Left forelimb (tissue), 1 donor: ENCODE measurements at regions not wholly inside any gene's neighbourhood (a gene's known extent, or its start where the extent isn't known, plus 50 kb on each side); places are given as distances from the start of the nearest gene placed in this dataset.

Source experiments
- DNase-seq: peaks from one replicate; pipeline ENCODE4 v3.0.0-alpha.2; 2018; ENCODE audit warnings: low spot score

DNA sequence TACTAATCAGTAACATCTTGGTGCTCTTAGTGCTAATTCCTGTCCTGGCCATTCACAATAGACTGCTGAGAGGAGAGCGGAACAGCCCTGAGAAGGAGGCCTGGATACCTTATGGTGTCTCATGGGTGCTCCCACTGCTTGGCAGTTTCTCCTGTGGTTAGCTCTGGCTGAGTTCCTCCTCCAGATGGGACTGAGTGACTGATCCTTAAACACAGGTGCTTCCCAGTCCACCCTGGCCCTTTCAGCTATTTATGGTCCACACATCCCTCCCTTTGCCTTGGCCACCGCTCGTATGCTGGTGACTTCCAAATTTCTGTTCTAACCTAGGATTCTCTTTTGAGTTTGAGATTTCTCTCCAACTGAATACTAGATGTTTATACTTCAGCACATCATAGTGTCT, 157.0 kb upstream of the CACNA1E start:
- peak; percentile 50 for DNase-seq

- no peak for DNase-seq
These were observed 155.5 kb upstream of the CACNA1E start for GRCh38 chr1:181327796-181328195.

GRCh38 chr1:181334724-181335123, 148.6 kb upstream of the CACNA1E start:
- no peak for DNase-seq

DNA sequence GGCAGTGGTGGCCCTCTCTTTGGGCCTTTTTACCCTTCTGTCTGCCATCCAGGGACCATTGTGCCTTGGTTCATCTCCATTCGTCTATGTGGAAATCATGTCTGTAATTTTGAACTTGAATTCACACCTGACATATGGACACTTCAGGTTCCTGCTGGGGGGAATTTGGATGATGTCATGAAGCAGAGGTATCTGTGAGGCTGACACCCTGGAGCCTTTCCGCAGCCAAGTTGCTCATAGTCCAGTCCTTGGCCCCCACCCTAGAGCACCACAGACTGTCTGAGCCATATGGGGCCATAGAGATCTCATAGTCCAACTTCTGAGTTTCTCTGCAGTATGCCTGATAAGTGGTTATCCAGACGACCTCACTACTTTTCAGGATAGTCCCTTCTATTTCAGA, 147.7 kb upstream of the CACNA1E start:
- peak; percentile 8 for DNase-seq

- peak; percentile 23 for DNase-seq
These were observed 142.2 kb upstream of the CACNA1E start for GRCh38 chr1:181341026-181341632.

GRCh38 chr1:181344091-181344490, 139.2 kb upstream of the CACNA1E start:
- peak; percentile 15 for DNase-seq

GRCh38 chr1:181345146-181345545, 138.2 kb upstream of the CACNA1E start:
- peak; percentile 12 for DNase-seq

DNA sequence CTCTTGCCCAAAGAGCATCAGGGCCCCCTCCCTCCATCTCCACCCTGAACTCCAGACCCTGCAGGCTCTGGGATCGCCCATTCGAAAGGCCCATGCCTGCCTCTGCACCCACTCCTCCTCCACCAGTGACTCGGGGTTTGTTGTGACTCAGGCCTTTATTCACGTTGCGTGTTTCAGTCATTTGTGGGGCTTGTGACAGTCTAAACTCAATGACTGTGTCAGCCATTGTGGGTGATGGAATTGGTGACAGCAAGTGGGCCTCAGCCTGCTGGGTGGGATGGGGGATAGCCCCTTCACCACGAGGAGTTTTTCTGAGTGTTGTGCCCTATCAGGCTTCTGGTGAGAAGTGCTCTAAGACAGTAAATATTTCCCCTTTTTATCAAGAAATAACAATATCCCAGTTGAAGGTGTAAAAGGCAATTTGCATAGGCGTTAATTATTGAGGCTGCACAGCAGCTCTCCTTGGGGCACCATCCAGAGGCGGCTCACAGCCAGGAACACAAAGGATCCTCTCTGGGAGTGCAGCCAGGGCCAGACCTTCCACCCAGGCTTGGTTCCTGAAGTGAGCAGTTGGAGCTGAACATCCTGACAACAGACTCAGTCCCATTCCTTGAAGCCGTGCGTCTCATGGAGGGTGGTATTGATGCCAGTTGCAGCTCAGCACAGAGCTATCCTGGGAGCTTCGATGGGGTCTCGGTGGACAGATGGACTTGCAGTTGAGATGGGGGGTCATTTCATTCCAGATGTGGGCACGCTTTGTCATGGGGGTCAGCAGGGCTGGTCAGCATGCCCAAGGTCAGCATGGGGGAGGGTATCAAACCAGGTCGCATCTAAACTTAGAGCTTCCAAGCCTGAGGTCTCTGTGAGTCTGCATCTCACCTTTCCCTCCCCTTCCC, 135.6 kb upstream of the CACNA1E start:
- peak; percentile 52 for DNase-seq

DNA sequence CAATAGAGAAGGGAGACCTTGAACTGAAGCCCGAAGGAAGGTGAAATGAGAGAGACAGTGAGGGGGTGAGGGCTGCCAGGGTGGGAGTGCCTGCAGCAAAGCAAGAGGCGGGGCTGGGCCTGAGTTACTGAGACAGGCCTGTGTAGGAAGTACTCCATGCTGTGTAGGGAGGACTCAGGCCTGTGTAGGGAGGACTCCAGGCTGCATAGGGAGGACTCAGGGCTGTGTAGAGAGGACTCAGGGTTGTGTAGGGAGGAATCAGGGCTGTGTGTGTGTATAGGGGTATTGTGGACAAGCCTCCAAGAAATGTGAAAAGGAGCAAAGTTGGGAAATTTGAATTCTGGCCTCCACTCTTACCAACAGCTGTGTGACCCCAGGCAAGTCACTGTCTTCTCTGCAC, 133.8 kb upstream of the CACNA1E start:
- peak; percentile 18 for DNase-seq

DNA sequence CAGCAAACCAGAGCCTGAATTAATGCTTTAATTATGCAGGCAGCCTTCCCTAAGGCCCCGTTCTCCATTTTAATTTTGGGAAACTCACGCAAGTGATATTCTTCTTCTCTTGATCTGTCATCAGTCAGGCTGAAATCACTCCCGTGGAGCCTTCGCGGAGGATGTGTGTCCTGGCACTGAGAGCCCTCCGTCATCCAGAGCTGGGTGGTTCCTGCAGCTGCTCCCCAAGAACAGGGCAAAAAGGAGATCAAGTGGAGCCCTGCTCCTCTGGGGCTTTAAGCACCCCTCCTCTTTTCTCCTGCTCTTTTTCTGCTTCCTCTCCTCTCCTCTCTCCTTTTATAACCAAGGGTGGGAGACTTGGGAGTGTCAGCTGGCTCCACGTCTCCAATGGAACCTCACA, 133.2 kb upstream of the CACNA1E start:
- peak; percentile 37 for DNase-seq

- peak; percentile 6 for DNase-seq
These were observed 131.6 kb upstream of the CACNA1E start for GRCh38 chr1:181351740-181352139.

DNA sequence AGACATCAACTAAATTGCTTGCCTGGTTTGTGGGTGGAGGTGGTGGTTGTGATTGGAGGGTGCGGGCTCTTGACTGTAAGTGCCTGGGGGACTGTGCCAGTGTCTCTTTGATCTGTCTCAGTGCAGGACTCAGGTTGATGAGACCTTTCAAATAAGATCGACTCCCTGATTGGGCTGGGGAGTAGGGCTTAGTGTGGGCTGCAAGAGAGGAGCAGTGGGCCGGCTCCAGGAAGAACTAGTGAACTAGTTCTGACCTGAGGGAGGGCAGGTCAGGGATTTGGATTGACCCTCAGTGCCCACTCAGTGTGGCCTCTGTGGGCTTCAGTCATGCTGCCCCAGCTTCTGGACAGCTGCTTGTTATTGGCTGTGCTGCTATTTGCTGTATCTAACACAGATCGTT, 130.6 kb upstream of the CACNA1E start:
- peak; percentile 9 for DNase-seq

DNA sequence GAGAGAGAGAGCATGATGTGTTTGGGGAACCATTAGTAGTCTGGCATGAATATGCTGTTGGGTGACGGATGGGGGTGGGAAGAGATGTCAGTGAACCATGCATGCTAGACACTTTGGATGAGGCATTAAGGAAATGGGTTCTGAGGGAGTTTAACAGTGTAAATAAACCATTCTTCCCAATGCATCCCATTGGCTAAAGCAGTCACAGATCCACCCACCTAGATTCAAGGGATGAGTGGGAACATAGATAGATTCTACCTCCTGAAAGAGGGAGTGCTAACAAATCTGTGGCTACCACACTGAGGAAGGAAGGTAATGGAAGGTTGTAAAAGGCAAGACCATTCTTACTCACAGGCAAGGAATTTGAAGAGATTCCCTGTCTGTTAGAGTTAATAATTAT, 129.8 kb upstream of the CACNA1E start:
- DNase-seq: no peak

DNA sequence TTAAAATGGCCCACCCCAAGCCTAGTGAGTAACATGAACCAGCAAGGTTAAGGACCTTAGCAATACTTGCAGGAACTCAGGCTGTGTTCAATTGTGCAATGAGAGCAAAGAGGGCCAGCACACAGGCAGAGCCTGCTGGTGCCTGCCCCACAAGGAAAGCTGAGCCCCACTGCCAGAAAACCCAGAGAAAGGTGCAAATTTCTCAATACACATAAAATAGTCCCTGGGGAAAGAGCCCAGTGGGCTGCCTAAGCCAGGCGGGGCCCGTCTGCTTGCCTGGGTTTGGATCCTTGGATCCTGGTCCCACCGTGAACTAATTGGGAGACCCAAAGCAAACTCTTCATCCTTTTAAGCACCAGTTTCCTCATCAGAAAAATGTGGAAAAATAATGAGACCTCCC, 128.5 kb upstream of the CACNA1E start:
- DNase-seq: no peak

- no peak for DNase-seq
These were observed 126.6 kb upstream of the CACNA1E start for GRCh38 chr1:181356505-181357340.

- no peak for DNase-seq
These were observed 124.3 kb upstream of the CACNA1E start for GRCh38 chr1:181359012-181359411.

GRCh38 chr1:181364801-181365200, 118.5 kb upstream of the CACNA1E start:
- no peak for DNase-seq

GRCh38 chr1:181366910-181367309, 116.4 kb upstream of the CACNA1E start:
- no peak for DNase-seq

- no peak for DNase-seq
These were observed 113.9 kb upstream of the CACNA1E start for GRCh38 chr1:181369416-181369815.

DNA sequence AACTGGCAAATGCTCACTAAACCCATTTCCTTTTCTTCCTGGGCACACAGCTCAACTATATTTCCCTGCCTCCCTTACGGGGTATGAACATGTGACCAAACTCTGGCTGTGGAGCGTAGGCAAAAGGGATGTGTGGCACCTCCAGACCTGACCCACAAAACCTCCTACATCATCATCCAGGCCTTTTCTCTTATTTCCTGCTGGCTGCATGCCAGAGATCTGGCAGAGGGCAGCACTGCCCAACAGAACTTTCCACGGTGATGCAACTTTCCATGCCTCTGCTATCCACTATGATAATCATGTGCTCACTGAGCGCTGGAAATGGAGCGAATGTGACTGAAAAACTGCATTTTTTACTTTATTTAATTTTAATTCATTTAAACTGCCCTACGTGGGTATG, 99.6 kb upstream of the CACNA1E start:
- DNase-seq: no peak

DNA sequence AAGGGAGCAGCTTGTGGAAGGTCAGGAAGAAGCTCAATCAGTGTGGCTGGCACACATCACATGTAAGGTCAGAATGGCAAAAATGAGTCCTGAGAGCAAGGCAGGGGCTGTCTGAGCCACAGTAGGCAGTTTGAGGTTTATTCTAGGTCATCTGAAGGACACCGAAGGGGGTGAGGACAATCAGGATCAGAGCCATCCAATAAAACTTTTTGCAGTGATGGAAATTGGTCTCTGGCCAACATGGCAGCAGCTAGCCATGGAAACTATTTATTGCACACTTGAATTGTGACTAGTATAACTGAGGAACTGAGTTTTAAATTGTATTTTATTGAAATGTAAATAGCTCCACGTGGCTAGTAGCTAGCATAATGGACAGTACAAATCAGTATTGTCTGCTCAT, 97.0 kb upstream of the CACNA1E start:
- DNase-seq: no peak

DNA sequence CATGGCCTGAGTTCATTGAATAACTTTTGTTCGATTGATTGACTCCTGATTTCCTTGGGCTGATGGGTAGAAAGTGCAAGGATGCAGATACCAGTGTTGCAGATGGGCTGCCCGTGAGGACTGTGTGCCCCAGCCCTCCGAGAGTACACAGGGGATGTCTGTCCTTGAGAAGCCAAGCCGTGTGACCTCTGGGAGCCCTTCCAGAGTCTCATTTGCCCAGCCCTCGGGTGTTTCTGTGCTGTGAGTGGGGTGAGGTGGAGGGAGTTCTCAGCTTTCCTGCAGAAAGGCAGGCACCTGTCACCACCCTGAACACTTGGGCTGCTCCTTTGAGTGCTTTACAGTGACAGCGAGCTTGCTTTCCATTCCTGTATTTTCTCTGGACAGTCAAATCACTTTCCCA, 96.4 kb upstream of the CACNA1E start:
- DNase-seq: no peak

DNA sequence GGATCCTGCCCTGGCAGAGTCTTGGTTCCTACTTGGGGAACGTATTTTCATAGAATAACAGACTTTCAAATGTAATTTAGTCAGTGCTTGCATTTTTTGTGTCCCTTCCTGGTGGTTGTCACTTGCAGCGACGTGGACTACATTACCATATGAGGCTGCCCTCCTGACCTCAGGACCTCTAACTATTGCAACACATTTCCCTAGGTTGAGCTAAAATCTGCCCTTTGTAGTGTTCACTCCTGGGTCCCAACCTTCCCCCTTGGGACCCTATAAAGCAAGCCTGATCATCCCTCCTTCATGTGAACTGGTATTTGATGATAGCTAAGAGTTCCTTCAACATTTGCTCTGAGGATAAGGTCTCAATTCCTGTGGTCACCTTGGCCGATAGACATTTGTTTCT, 95.6 kb upstream of the CACNA1E start:
- no peak for DNase-seq
